ENCODE measurements at regions not wholly inside any gene's neighbourhood (a gene's known extent, or its start where the extent isn't known, plus 50 kb on each side); places are given as distances from the start of the nearest gene placed in this dataset.

DNA sequence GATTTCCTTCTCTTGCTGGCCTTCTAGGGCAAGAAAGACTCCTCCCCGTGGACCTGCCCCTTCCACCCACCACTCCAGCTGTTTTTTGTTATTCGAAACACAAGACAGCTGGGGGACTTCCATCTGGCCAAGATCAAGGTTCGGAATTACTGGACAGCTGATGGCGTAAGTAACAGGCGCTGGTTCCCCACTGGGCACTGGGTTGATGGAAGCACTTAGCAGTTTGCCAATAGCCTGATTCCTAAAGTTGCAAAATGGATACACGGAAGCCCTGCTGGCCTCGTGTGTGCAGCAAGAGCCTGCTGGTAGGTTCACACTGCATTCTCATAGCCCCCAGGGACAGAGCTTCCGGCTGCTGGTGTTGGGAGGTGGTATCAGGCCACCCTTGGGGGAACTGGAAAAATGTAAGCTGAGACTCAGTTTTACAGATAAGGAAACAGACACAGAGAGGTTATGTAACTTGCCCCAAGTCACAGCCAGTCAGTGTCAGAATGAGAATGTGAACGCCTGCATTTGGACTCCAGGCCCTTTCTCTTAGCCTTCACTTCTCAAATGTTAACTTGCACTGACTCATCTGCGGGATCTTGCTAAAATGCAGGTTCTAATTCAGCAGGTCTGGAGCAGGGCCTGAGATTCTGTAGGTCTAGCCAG lies 171.7 kb downstream of the KATNIP start:
- TF ChIP-seq GABPA (IDR thresholded peaks at IDR 0.05; ENCODE audit: low read depth) (no peak), POLR2AphosphoS5 (IDR thresholded peaks at IDR 0.05; ENCODE audit: low read depth) (no peak), SPI1 (IDR thresholded peaks at IDR 0.05; ENCODE audit: borderline replicate concordance, low read depth) (no peak)
- TF ChIP-seq, protein P1, sequence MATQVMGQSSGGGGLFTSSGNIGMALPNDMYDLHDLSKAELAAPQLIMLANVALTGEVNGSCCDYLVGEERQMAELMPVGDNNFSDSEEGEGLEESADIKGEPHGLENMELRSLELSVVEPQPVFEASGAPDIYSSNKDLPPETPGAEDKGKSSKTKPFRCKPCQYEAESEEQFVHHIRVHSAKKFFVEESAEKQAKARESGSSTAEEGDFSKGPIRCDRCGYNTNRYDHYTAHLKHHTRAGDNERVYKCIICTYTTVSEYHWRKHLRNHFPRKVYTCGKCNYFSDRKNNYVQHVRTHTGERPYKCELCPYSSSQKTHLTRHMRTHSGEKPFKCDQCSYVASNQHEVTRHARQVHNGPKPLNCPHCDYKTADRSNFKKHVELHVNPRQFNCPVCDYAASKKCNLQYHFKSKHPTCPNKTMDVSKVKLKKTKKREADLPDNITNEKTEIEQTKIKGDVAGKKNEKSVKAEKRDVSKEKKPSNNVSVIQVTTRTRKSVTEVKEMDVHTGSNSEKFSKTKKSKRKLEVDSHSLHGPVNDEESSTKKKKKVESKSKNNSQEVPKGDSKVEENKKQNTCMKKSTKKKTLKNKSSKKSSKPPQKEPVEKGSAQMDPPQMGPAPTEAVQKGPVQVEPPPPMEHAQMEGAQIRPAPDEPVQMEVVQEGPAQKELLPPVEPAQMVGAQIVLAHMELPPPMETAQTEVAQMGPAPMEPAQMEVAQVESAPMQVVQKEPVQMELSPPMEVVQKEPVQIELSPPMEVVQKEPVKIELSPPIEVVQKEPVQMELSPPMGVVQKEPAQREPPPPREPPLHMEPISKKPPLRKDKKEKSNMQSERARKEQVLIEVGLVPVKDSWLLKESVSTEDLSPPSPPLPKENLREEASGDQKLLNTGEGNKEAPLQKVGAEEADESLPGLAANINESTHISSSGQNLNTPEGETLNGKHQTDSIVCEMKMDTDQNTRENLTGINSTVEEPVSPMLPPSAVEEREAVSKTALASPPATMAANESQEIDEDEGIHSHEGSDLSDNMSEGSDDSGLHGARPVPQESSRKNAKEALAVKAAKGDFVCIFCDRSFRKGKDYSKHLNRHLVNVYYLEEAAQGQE (IDR thresholded peaks at IDR 0.05; ENCODE audit: insufficient replicate concordance, low read depth): no peak
- TF ChIP-seq, protein P2, sequence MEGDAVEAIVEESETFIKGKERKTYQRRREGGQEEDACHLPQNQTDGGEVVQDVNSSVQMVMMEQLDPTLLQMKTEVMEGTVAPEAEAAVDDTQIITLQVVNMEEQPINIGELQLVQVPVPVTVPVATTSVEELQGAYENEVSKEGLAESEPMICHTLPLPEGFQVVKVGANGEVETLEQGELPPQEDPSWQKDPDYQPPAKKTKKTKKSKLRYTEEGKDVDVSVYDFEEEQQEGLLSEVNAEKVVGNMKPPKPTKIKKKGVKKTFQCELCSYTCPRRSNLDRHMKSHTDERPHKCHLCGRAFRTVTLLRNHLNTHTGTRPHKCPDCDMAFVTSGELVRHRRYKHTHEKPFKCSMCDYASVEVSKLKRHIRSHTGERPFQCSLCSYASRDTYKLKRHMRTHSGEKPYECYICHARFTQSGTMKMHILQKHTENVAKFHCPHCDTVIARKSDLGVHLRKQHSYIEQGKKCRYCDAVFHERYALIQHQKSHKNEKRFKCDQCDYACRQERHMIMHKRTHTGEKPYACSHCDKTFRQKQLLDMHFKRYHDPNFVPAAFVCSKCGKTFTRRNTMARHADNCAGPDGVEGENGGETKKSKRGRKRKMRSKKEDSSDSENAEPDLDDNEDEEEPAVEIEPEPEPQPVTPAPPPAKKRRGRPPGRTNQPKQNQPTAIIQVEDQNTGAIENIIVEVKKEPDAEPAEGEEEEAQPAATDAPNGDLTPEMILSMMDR (IDR thresholded peaks at IDR 0.05; ENCODE audit: insufficient read depth, low read length): no peak
- Histone ChIP-seq H3K27me3 (ENCODE audit: insufficient read depth, poor library complexity, severe bottlenecking) (no peaks in the 10 kb centered on the region), H3K27ac (replicated peaks) (no peak overlapping the region), H3K4me3 (replicated peaks; ENCODE audit: insufficient read depth, low read length) (no peak overlapping the region)
- no peak for DNase-seq (ENCODE audit: low read depth in 1 of 2, low spot score in 1 of 2)

DNA sequence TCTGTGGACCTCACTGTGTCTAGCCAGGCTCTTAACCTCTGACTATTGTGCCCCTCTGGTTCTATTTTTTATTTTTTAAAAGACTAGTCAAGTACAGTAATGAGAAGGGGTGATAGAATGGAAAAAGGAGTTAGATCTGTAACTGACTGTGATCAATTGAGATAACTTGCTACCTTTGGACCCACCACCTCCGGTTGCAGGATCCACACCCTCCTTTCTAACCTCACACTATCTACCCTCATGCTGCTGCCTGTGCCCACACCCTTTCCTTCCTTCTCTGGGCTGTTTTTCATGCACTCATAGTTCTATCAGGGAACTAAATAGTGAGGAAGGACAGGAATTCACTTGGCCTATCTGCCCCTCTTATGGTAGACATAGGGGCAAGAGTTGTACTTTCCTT lies 172.3 kb downstream of the KATNIP start:
- no peak for DNase-seq (ENCODE audit: low read depth in 1 of 2, low spot score in 1 of 2)
- H3K4me3 ChIP-seq (replicated peaks; ENCODE audit: insufficient read depth, low read length): no peak overlapping the region
- no peaks in the 10 kb centered on the region for H3K27me3 ChIP-seq (ENCODE audit: insufficient read depth, poor library complexity, severe bottlenecking)
- TF ChIP-seq SPI1 (IDR thresholded peaks at IDR 0.05; ENCODE audit: borderline replicate concordance, low read depth) (no peak), POLR2AphosphoS5 (IDR thresholded peaks at IDR 0.05; ENCODE audit: low read depth) (no peak), GABPA (IDR thresholded peaks at IDR 0.05; ENCODE audit: low read depth) (no peak)
- TF ChIP-seq, protein P2 (IDR thresholded peaks at IDR 0.05; ENCODE audit: insufficient read depth, low read length): no peak
- TF ChIP-seq, protein P1 (IDR thresholded peaks at IDR 0.05; ENCODE audit: insufficient replicate concordance, low read depth): no peak
- H3K27ac ChIP-seq (replicated peaks): no peak overlapping the region

DNA sequence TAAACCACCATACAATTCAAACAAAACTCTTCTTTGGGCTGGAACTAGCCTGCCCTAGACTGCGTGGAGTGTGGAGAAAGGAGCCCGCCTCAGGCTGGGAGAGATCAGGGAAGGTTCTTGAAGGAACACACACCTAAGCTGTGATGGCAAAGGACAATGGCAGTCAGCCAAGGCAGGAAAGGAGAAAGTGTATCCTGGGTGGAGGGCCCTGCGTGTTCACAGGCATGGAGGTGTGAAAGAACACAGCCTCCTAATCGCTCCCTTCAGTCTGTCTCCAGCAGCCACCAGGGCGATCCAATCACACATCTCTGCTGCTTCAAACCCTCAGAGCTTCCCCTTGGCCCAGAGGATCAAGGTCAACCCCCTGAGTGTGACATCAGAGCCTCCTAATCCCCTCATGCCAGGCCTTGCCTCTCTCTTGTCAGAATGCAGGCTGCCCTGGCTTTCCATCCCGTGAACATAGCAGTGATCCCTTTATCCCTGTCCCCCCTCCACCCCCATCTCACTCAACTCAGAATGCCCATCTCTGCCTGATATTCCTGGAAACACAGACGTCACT lies 173.0 kb downstream of the KATNIP start:
- Histone ChIP-seq H3K4me3 (replicated peaks; ENCODE audit: insufficient read depth, low read length) (no peak overlapping the region), H3K27me3 (ENCODE audit: insufficient read depth, poor library complexity, severe bottlenecking) (no peaks in the 10 kb centered on the region), H3K27ac (replicated peaks) (no peak overlapping the region)
- DNase-seq (ENCODE audit: low read depth in 1 of 2, low spot score in 1 of 2): no peak
- TF ChIP-seq POLR2AphosphoS5 (IDR thresholded peaks at IDR 0.05; ENCODE audit: low read depth): no peak
- TF ChIP-seq, protein P2 (IDR thresholded peaks at IDR 0.05; ENCODE audit: insufficient read depth, low read length): no peak
- TF ChIP-seq, protein P1 (IDR thresholded peaks at IDR 0.05; ENCODE audit: insufficient replicate concordance, low read depth): no peak
- no peak for TF ChIP-seq SPI1 (IDR thresholded peaks at IDR 0.05; ENCODE audit: borderline replicate concordance, low read depth)
- no peak for TF ChIP-seq GABPA (IDR thresholded peaks at IDR 0.05; ENCODE audit: low read depth)

All from HL-60 (cell line).